IMR-90 (cell line): ENCODE measurements at regions not wholly inside any gene's neighbourhood (a gene's known extent, or its start where the extent isn't known, plus 50 kb on each side); places are given as distances from the start of the nearest gene placed in this dataset.

ENCODE experiments used
- ATAC-seq: fragments of 200-7000 bp; cut with Tn5 transposase; 2 replicates; pipeline ENCODE4 v1.9.1; 2020; ENCODE audit warnings: low read depth, mild to moderate bottlenecking, moderate library complexity
- BruUV-seq: library from RNA; stranded (reverse); fragments of 400-500 nt; replicated peaks from 2 replicates; lab custom pipeline; 2021; lab: Mats Ljungman, UMichigan
- CTCF ChIA-PET: fragments of 300-600 bp; formaldehyde crosslinking; extraction: SDS; loops from one replicate; lab custom pipeline; 2021; ENCODE audit warnings: antibody characterized with exemption; lab: Yijun Ruan, JAX
- POLR2A ChIA-PET: fragments of 300-600 bp; sonication (Branson Sonifier 250); formaldehyde crosslinking; loops from one replicate; lab custom pipeline; 2022; ENCODE audit warnings: antibody characterized with exemption; ENCODE audit not compliant: unreplicated experiment; lab: Charles Lee
- DNase-seq: peaks from one replicate; pipeline ENCODE4 v3.0.0; 2013
- H2AFZ ChIP-seq: replicated peaks from 2 replicates; pipeline ENCODE3; 2013; ENCODE audit warnings: low read length, mild to moderate bottlenecking; ENCODE audit not compliant: poor library complexity
- H2AK5ac ChIP-seq: 2 replicates; pipeline ENCODE4 v1.6.1; 2013; ENCODE audit warnings: low read depth, low read length, inconsistent platforms
- H2AK9ac ChIP-seq: replicated peaks from 2 replicates; pipeline ENCODE3; 2013; ENCODE audit warnings: mild to moderate bottlenecking, low read depth, low read length, moderate library complexity; ENCODE audit not compliant: poor library complexity
- H2BK120ac ChIP-seq: 2 replicates; pipeline ENCODE4 v1.6.1; 2013; ENCODE audit warnings: low read depth, low read length, inconsistent platforms
- H2BK15ac ChIP-seq: 3 replicates; pipeline ENCODE4 v1.6.1; 2013; ENCODE audit warnings: low read depth, low read length, inconsistent platforms
- H2BK20ac ChIP-seq: 2 replicates; pipeline ENCODE4 v1.6.1; 2013; ENCODE audit warnings: low read depth, mild to moderate bottlenecking, inconsistent platforms, low read length, moderate library complexity
- H2BK5ac ChIP-seq: 2 replicates; pipeline ENCODE4 v1.6.1; 2013; ENCODE audit warnings: mild to moderate bottlenecking, low read depth, low read length, inconsistent platforms; ENCODE audit not compliant: poor library complexity, severe bottlenecking
- H3K14ac ChIP-seq: replicated peaks from 2 replicates; pipeline ENCODE4 v1.6.1; 2013; ENCODE audit warnings: low read depth, low read length, inconsistent platforms
- H3K18ac ChIP-seq: 2 replicates; pipeline ENCODE4 v1.6.1; 2013; ENCODE audit warnings: low read depth, low read length, control low read depth
- H3K23ac ChIP-seq: 2 replicates; pipeline ENCODE4 v1.6.1; 2013; ENCODE audit warnings: low read depth, low read length, inconsistent platforms
- H3K27ac ChIP-seq: 2 replicates; pipeline ENCODE4 v1.5.1; 2013; ENCODE audit warnings: mild to moderate bottlenecking, control low read depth, low read length; ENCODE audit not compliant: insufficient read depth
- H3K27me3 ChIP-seq: 2 replicates; pipeline ENCODE4 v1.6.1; 2013; ENCODE audit warnings: low read length; ENCODE audit not compliant: control insufficient read depth, insufficient read depth
- H3K36me3 ChIP-seq: 2 replicates; pipeline ENCODE4 v1.6.1; 2013; ENCODE audit warnings: low read length, mixed read lengths; ENCODE audit not compliant: control insufficient read depth, insufficient read depth
- H3K4ac ChIP-seq: 2 replicates; pipeline ENCODE4 v1.6.1; 2013; ENCODE audit warnings: low read depth, low read length, inconsistent platforms
- H3K4me1 ChIP-seq: 2 replicates; pipeline ENCODE4 v1.6.1; 2013; ENCODE audit warnings: low read length, mixed read lengths; ENCODE audit not compliant: control insufficient read depth, insufficient read depth
- H3K4me2 ChIP-seq: 2 replicates; pipeline ENCODE4 v1.6.1; 2013; ENCODE audit warnings: low read depth, mild to moderate bottlenecking, control low read depth, low read length, moderate library complexity
- H3K4me3 ChIP-seq: 2 replicates; pipeline ENCODE4 v1.5.1; 2013; ENCODE audit warnings: low read depth, mild to moderate bottlenecking, control low read depth, low read length, moderate library complexity; ENCODE audit not compliant: insufficient read depth
- H3K56ac ChIP-seq: 2 replicates; pipeline ENCODE4 v1.6.1; 2013; ENCODE audit warnings: low read length, inconsistent platforms; ENCODE audit not compliant: insufficient read depth; ENCODE audit errors: extremely low read depth
- H3K79me1 ChIP-seq, 2 experiments: 2 replicates each; pipeline ENCODE4 v1.6.1; 2013; ENCODE audit warnings: low read length in 2 of 2, inconsistent platforms in 1 of 2, low read depth in 1 of 2
- H3K9ac ChIP-seq: 2 replicates; pipeline ENCODE4 v1.6.1; 2013; ENCODE audit warnings: low read depth, low read length, control low read depth
- H3K9me1 ChIP-seq: 2 replicates; pipeline ENCODE4 v1.6.1; 2013; ENCODE audit warnings: low read length, inconsistent platforms; ENCODE audit not compliant: insufficient read depth
- H3K9me3 ChIP-seq: 2 replicates; pipeline ENCODE4 v1.6.1; 2013; ENCODE audit warnings: low read length; ENCODE audit not compliant: control insufficient read depth, insufficient read depth
- H4K20me1 ChIP-seq: 2 replicates; pipeline ENCODE4 v1.6.1; 2013; ENCODE audit warnings: low read length, inconsistent platforms; ENCODE audit not compliant: insufficient read depth
- H4K5ac ChIP-seq: 2 replicates; pipeline ENCODE4 v1.6.1; 2013; ENCODE audit warnings: mild to moderate bottlenecking, low read depth, low read length, control low read depth
- H4K8ac ChIP-seq, 2 experiments: 2 replicates each; pipeline ENCODE4 v1.6.1; 2013; ENCODE audit warnings: low read depth in 2 of 2, low read length in 2 of 2, control low read depth in 1 of 2, inconsistent platforms in 1 of 2
- H4K91ac ChIP-seq: 2 replicates; pipeline ENCODE4 v1.6.1; 2013; ENCODE audit warnings: low read depth, low read length, inconsistent platforms; ENCODE audit not compliant: insufficient read depth
- CEBPB ChIP-seq: IDR thresholded peaks from 2 replicates; pipeline ENCODE4 v1.6.1; 2012; ENCODE audit warnings: low read depth, low read length, improper control_type of control experiment
- CHD1 ChIP-seq: IDR thresholded peaks from 2 replicates; pipeline ENCODE4 v1.6.1; 2012; ENCODE audit warnings: low read depth, low read length, improper control_type of control experiment
- FOS ChIP-seq: fragments of 150-350 bp; IDR thresholded peaks from 2 replicates; pipeline ENCODE4 v1.6.1; 2016; ENCODE audit warnings: low read depth, low read length
- MAZ ChIP-seq: IDR thresholded peaks from 2 replicates; pipeline ENCODE4 v1.6.1; 2012; ENCODE audit warnings: low read depth, mild to moderate bottlenecking, low read length, improper control_type of control experiment, moderate library complexity, borderline replicate concordance
- MXI1 ChIP-seq: IDR thresholded peaks from 2 replicates; pipeline ENCODE4 v1.6.1; 2012; ENCODE audit warnings: low read depth, mild to moderate bottlenecking, low read length, moderate library complexity, borderline replicate concordance
- RCOR1 ChIP-seq: IDR thresholded peaks from 2 replicates; pipeline ENCODE4 v1.6.1; 2012; ENCODE audit warnings: mild to moderate bottlenecking, low read length, improper control_type of control experiment; ENCODE audit not compliant: insufficient replicate concordance
- USF2 ChIP-seq: fragments of 150-350 bp; IDR thresholded peaks from 2 replicates; pipeline ENCODE4 v1.6.1; 2017; ENCODE audit warnings: mild to moderate bottlenecking, antibody characterized with exemption, low read length, low read depth
- WGBS, 2 experiments: methylation state at CpG; one replicate each; pipeline versions ENCODE4 v1.1.5 to v1.1.7; 2013; ENCODE audit warnings: missing lambda C conversion rate in 2 of 2; ENCODE audit not compliant: insufficient read length in 1 of 2; ENCODE audit errors: extremely low coverage in 2 of 2; 5-methylcytosine and 5-hydroxymethylcytosine counted together
- dilution Hi-C: fragments of 300-500 bp; cut with HindIII; formaldehyde crosslinking; loops from one replicate; pipeline ENCODE4 v1.14.3; 2018; ENCODE audit warnings: low sequenced_read_pairs; ENCODE audit not compliant: unreplicated experiment
- in situ Hi-C: fragments of 300-500 bp; cut with MboI; formaldehyde crosslinking; loops from 3 replicates; pipeline ENCODE4 v1.14.3; 2019; ENCODE audit warnings: low sequenced_read_pairs, inconsistent platforms, mixed read lengths
- intact Hi-C: fragments of 100-400 bp; cut with micrococcal nuclease; formaldehyde crosslinking; loops from 2 replicates; pipeline ENCODE4 v1.10.0; 2022

GRCh38 chr3:161577662-161578061 is 81.1 kb downstream of the OTOL1 start:
- H3K9me1 ChIP-seq: no peaks in the 10 kb centered on the region
- H3K4me3 ChIP-seq: no peak overlapping the region
- H3K14ac ChIP-seq: no peak overlapping the region
- CTCF ChIA-PET: interaction anchor here (0.6 kb wide), 1 partner anchor 89 kb away, joined by 3 read pairs; no protein-coding TSS in a partner anchor
- dilution Hi-C loops: no loop called here
- no peak overlapping the region for H2AK9ac ChIP-seq
- POLR2A ChIA-PET: no interaction called here
- no peak overlapping the region for H3K27ac ChIP-seq
- H3K9me3 ChIP-seq: no peaks in the 10 kb centered on the region
- no peak overlapping the region for H3K4ac ChIP-seq
- H4K20me1 ChIP-seq: no peaks in the 10 kb centered on the region
- H3K27me3 ChIP-seq: no peaks in the 10 kb centered on the region
- no peak overlapping the region for H2BK15ac ChIP-seq
- no peaks in the 10 kb centered on the region for H3K79me1 ChIP-seq
- no peaks in the 10 kb centered on the region for H3K4me1 ChIP-seq
- no peak overlapping the region for H3K9ac ChIP-seq
- no peaks in the 10 kb centered on the region for H3K36me3 ChIP-seq
- no peak overlapping the region for H2BK5ac ChIP-seq
- H2AFZ ChIP-seq: no peak overlapping the region
- no peak overlapping the region for H3K56ac ChIP-seq
- no peak overlapping the region for H4K8ac ChIP-seq
- H3K18ac ChIP-seq: no peak overlapping the region
- H4K91ac ChIP-seq: no peak overlapping the region
- 20% methylated on average over 1 of the region's 1 CpG; no CpG with 5 or more reads in 1 of the 2 experiments for WGBS, 2 experiments
- intact Hi-C loops: no loop called here
- no peak overlapping the region for H2BK20ac ChIP-seq
- no peak for TF ChIP-seq RCOR1
- TF ChIP-seq CEBPB: no peak
- TF ChIP-seq MXI1: no peak
- TF ChIP-seq FOS: no peak
- TF ChIP-seq MAZ: no peak
- TF ChIP-seq USF2: no peak
- no peak for TF ChIP-seq CHD1
- no peak overlapping the region for H4K5ac ChIP-seq
- no peak overlapping the region for H2AK5ac ChIP-seq
- no TSS peak for BruUV-seq
- H3K4me2 ChIP-seq: no peak overlapping the region
- no peak overlapping the region for H3K23ac ChIP-seq
- ATAC-seq (no peak), DNase-seq (no peak)
- in situ Hi-C loops: no loop called here
- no peak overlapping the region for H2BK120ac ChIP-seq
